Neural cell (in vitro differentiated cells): ENCODE measurements at regions not wholly inside any gene's neighbourhood (a gene's known extent, or its start where the extent isn't known, plus 50 kb on each side); places are given as distances from the start of the nearest gene placed in this dataset.
A peak's percentile ranks its signal among the peaks of the same experiment; 100 is the strongest.

Experiments used
- H2AFZ ChIP-seq: fragments of 200-600, 300-800 bp; sonication (generic), shearing (Covaris generic); 2 replicates; pipeline ENCODE4 v1.6.0; 2014; ENCODE audit warnings: low read depth, mild to moderate bottlenecking, antibody characterized with exemption, low read length, moderate library complexity
- H3F3A ChIP-seq: fragments of 200-600 bp; shearing (Covaris generic); 2 replicates; pipeline ENCODE4 v1.6.1; 2016; ENCODE audit warnings: mild to moderate bottlenecking, moderate library complexity, mixed read lengths, antibody characterized with exemption, low read length; ENCODE audit not compliant: insufficient read depth, poor library complexity, severe bottlenecking
- H3K27ac ChIP-seq: fragments of 200-600, 300-800 bp; sonication (generic), shearing (Covaris generic); 2 replicates; pipeline ENCODE4 v1.5.1; 2014; ENCODE audit warnings: mild to moderate bottlenecking, low read length, moderate library complexity
- H3K27me3 ChIP-seq: fragments of 300-800, 200-600 bp; sonication (generic), shearing (Covaris generic); 2 replicates; pipeline ENCODE4 v1.6.0; 2014; ENCODE audit warnings: mild to moderate bottlenecking, low read depth, low read length, moderate library complexity; ENCODE audit not compliant: insufficient read depth
- H3K36me3 ChIP-seq: fragments of 300-800, 200-600 bp; sonication (generic), shearing (Covaris generic); 2 replicates; pipeline ENCODE4 v1.5.1; 2014; ENCODE audit warnings: mild to moderate bottlenecking, antibody characterized with exemption, low read length, moderate library complexity; ENCODE audit not compliant: insufficient read depth
- H3K4me2 ChIP-seq: fragments of 300-800, 200-600 bp; sonication (generic), shearing (Covaris generic); 2 replicates; pipeline ENCODE4 v1.6.0; 2014; ENCODE audit warnings: mild to moderate bottlenecking, low read length
- H3K4me3 ChIP-seq: fragments of 300-800, 200-600 bp; sonication (generic), shearing (Covaris generic); 2 replicates; pipeline ENCODE4 v1.5.1; 2014; ENCODE audit warnings: mild to moderate bottlenecking, low read length, moderate library complexity
- H3K79me2 ChIP-seq: fragments of 200-600 bp; shearing (Covaris generic); replicated peaks from 2 replicates; pipeline ENCODE4 v1.6.0; 2014; ENCODE audit warnings: mild to moderate bottlenecking, low read length, moderate library complexity; ENCODE audit not compliant: insufficient read depth
- H3K9ac ChIP-seq: fragments of 300-800, 200-600 bp; sonication (generic), shearing (Covaris generic); 2 replicates; pipeline ENCODE4 v1.6.1; 2016; ENCODE audit warnings: mild to moderate bottlenecking, low read length, mixed read lengths
- H3K9me2 ChIP-seq: fragments of 200-600 bp; shearing (Covaris generic); 2 replicates; pipeline ENCODE4 v1.6.1; 2016; ENCODE audit warnings: mild to moderate bottlenecking, low read length, mixed read lengths; ENCODE audit not compliant: insufficient read depth
- H3K9me3 ChIP-seq: fragments of 200-600, 300-800 bp; sonication (generic), shearing (Covaris generic); 2 replicates; pipeline ENCODE4 v1.6.1; 2016; ENCODE audit warnings: mild to moderate bottlenecking, mixed run types, low read length, moderate library complexity, mixed read lengths
- H4K20me1 ChIP-seq: fragments of 200-600 bp; shearing (Covaris generic); 2 replicates; pipeline ENCODE4 v1.6.1; 2016; ENCODE audit warnings: mild to moderate bottlenecking, mixed run types; ENCODE audit not compliant: insufficient read depth
- EP300 ChIP-seq: fragments of 450-650 bp; conservative IDR thresholded peaks from 2 replicates; pipeline ENCODE4 v1.6.1; 2014; ENCODE audit warnings: antibody characterized with exemption, mild to moderate bottlenecking, moderate library complexity; ENCODE audit not compliant: poor library complexity, severe bottlenecking
- EZH2 ChIP-seq: fragments of 200-600, 300-800 bp; shearing (Covaris generic), sonication (generic); IDR thresholded peaks from 2 replicates; pipeline ENCODE4 v1.6.1; 2014; ENCODE audit warnings: antibody characterized with exemption, low read length, borderline replicate concordance, mild to moderate bottlenecking; ENCODE audit not compliant: insufficient read depth, poor library complexity, severe bottlenecking
- MXI1 ChIP-seq: fragments of 450-650 bp; conservative IDR thresholded peaks from 2 replicates; pipeline ENCODE4 v1.6.1; 2014; ENCODE audit warnings: antibody characterized with exemption, mild to moderate bottlenecking; ENCODE audit not compliant: poor library complexity, severe bottlenecking
- POLR2AphosphoS5 ChIP-seq: IDR thresholded peaks from 2 replicates; pipeline ENCODE4 v1.6.1; 2012
- RAD21 ChIP-seq: fragments of 450-650 bp; conservative IDR thresholded peaks from 2 replicates; pipeline ENCODE4 v1.6.1; 2014; ENCODE audit warnings: antibody characterized with exemption, mild to moderate bottlenecking, moderate library complexity
- SMC3 ChIP-seq: fragments of 450-650 bp; conservative IDR thresholded peaks from 2 replicates; pipeline ENCODE4 v1.6.1; 2014; ENCODE audit warnings: antibody characterized with exemption, mild to moderate bottlenecking, moderate library complexity; ENCODE audit not compliant: poor library complexity
- TAF1 ChIP-seq: IDR thresholded peaks from 2 replicates; pipeline ENCODE4 v1.6.1; 2012; ENCODE audit warnings: low read depth
- TF ChIP-seq, protein P1 (sequence below): fragments of 450-650 bp; IDR thresholded peaks from 2 replicates; pipeline ENCODE4 v1.5.1; 2014; ENCODE audit warnings: antibody characterized with exemption, mild to moderate bottlenecking, moderate library complexity; ENCODE audit not compliant: poor library complexity, severe bottlenecking
- TF ChIP-seq, protein P2 (sequence below): IDR thresholded peaks from 2 replicates; pipeline ENCODE4 v1.6.1; 2012; ENCODE audit warnings: borderline replicate concordance

DNA sequence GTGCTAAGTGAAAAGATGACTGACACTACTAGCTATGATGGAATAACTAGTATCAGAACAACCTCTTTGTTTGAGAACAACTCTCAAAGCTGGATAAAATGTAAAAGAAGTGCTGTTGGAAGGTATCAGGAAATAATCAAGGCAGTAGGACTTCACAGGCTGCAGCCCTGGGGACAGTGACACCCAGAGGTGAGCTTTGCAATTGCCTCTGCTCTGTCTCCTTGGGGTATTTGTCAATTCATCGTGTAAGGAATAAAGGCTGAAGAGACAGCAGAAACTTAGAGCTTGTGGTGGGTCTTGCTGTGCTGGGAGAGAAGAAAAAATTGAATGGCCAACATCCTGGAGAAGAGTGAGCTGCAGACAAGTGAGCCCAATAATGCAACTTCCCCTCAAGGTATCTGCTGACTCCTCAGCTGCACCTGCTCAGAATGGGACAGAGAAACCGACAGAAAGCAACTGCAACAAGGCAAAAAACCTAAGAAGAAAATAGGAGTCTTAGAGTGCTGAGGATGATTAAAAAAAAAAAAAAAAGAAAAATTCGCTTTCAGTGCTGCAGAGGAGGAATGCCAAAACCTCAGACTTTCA is 141.1 kb downstream of the RCN1 start:
- Histone ChIP-seq H3K9me2 (no peaks in the 10 kb centered on the region), H3K27me3 (no peaks in the 10 kb centered on the region), H3K27ac (peak overlapping the region; percentile 7), H3K36me3 (no peaks in the 10 kb centered on the region), H3K9me3 (no peaks in the 10 kb centered on the region), H2AFZ (no peak overlapping the region), H3K4me3 (peak overlapping the region; percentile 6), H3F3A (no peaks in the 10 kb centered on the region), H3K79me2 (no peaks in the 10 kb centered on the region), H4K20me1 (no peaks in the 10 kb centered on the region), H3K9ac (no peak overlapping the region), H3K4me2 (peak overlapping the region; percentile 6)
- TF ChIP-seq RAD21: peak; percentile 62
- no peak for TF ChIP-seq MXI1
- TF ChIP-seq EZH2: no peak
- peak; percentile 43 for TF ChIP-seq SMC3
- TF ChIP-seq, protein P1, sequence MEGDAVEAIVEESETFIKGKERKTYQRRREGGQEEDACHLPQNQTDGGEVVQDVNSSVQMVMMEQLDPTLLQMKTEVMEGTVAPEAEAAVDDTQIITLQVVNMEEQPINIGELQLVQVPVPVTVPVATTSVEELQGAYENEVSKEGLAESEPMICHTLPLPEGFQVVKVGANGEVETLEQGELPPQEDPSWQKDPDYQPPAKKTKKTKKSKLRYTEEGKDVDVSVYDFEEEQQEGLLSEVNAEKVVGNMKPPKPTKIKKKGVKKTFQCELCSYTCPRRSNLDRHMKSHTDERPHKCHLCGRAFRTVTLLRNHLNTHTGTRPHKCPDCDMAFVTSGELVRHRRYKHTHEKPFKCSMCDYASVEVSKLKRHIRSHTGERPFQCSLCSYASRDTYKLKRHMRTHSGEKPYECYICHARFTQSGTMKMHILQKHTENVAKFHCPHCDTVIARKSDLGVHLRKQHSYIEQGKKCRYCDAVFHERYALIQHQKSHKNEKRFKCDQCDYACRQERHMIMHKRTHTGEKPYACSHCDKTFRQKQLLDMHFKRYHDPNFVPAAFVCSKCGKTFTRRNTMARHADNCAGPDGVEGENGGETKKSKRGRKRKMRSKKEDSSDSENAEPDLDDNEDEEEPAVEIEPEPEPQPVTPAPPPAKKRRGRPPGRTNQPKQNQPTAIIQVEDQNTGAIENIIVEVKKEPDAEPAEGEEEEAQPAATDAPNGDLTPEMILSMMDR: peak; percentile 70
- peak; percentile 0 for TF ChIP-seq EP300
- no peak for TF ChIP-seq POLR2AphosphoS5
- TF ChIP-seq, protein P2, sequence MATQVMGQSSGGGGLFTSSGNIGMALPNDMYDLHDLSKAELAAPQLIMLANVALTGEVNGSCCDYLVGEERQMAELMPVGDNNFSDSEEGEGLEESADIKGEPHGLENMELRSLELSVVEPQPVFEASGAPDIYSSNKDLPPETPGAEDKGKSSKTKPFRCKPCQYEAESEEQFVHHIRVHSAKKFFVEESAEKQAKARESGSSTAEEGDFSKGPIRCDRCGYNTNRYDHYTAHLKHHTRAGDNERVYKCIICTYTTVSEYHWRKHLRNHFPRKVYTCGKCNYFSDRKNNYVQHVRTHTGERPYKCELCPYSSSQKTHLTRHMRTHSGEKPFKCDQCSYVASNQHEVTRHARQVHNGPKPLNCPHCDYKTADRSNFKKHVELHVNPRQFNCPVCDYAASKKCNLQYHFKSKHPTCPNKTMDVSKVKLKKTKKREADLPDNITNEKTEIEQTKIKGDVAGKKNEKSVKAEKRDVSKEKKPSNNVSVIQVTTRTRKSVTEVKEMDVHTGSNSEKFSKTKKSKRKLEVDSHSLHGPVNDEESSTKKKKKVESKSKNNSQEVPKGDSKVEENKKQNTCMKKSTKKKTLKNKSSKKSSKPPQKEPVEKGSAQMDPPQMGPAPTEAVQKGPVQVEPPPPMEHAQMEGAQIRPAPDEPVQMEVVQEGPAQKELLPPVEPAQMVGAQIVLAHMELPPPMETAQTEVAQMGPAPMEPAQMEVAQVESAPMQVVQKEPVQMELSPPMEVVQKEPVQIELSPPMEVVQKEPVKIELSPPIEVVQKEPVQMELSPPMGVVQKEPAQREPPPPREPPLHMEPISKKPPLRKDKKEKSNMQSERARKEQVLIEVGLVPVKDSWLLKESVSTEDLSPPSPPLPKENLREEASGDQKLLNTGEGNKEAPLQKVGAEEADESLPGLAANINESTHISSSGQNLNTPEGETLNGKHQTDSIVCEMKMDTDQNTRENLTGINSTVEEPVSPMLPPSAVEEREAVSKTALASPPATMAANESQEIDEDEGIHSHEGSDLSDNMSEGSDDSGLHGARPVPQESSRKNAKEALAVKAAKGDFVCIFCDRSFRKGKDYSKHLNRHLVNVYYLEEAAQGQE: no peak

DNA sequence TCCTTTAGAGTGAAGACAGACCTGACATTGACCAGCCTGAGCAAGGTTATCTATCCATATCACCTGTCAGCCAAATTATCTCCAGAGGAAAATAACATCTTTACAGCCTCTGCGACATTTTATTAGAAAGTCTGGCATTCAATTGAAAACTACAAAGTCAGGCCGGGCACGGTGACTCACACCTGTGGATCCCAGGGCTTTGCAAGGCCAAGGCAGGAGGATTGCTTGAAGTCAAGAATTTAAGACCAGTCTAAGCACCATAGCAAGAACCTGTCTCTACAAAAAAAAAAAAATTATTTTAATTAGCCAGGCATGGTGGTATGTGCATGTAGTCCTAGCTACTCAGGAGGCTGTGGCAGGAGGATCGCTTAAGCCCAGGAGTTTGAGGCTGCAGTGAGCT is 141.6 kb downstream of the RCN1 start:
- no peak overlapping the region for H3K4me2 ChIP-seq
- H2AFZ ChIP-seq: no peak overlapping the region
- H3K9ac ChIP-seq: no peak overlapping the region
- no peak overlapping the region for H3K27ac ChIP-seq
- no peaks in the 10 kb centered on the region for H3K9me2 ChIP-seq
- H3K36me3 ChIP-seq: no peaks in the 10 kb centered on the region
- H3K4me3 ChIP-seq: no peak overlapping the region
- H3K9me3 ChIP-seq: no peaks in the 10 kb centered on the region
- no peaks in the 10 kb centered on the region for H3K79me2 ChIP-seq
- TF ChIP-seq MXI1: no peak
- TF ChIP-seq POLR2AphosphoS5: no peak
- no peak for TF ChIP-seq EZH2
- TF ChIP-seq, protein P1: no peak
- no peak for TF ChIP-seq EP300
- no peak for TF ChIP-seq SMC3
- TF ChIP-seq, protein P2: no peak
- TF ChIP-seq TAF1: no peak
- TF ChIP-seq RAD21: no peak
- no peaks in the 10 kb centered on the region for H3F3A ChIP-seq
- H4K20me1 ChIP-seq: no peaks in the 10 kb centered on the region
- H3K27me3 ChIP-seq: no peaks in the 10 kb centered on the region
